ENCODE measurements at regions not wholly inside any gene's neighbourhood (a gene's known extent, or its start where the extent isn't known, plus 50 kb on each side); places are given as distances from the start of the nearest gene placed in this dataset.

- no peak for TF ChIP-seq CTCF (IDR thresholded peaks at IDR 0.05)
- TF ChIP-seq EZH2 (IDR thresholded peaks at IDR 0.05; ENCODE audit: borderline replicate concordance, insufficient read depth, low read depth, low read length, poor library complexity, severe bottlenecking): no peak
Observed at GRCh38 chr14:26791117-26791806, 193.4 kb upstream of the NOVA1 start.
